ENCODE measurements at regions not wholly inside any gene's neighbourhood (a gene's known extent, or its start where the extent isn't known, plus 50 kb on each side); places are given as distances from the start of the nearest gene placed in this dataset.
A peak's percentile ranks its signal among the peaks of the same experiment; 100 is the strongest.
"Not testable (repeated sequence)": the region's sequence is repeated elsewhere in the genome, so short reads cannot be mapped to it uniquely, and the experiment has no call there.

DNA sequence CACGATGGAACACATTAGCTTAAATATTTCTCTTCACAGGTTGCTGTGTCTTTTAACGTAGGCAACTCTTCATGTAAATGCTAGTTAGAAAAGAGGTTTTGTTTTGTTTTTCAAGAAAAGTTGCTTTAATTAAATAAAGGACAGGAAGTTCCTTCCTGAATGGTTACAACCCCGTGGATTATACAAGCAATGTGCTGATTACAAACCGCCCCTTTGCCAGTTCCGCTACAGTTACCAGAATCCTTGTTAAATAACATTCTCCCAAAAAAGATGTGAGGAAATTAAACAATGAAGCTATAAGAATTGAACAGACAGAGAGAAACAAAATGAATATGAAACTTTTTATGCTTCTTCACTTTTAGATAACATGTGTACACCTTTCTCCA lies 75.1 kb downstream of the LYZL2 start:
- Mint-ChIP-seq H3K4me1 (peaks cover 30% of the 10 kb centered on the region), H3K9me3 (no peaks in the 10 kb centered on the region), H3K4me3 (peak overlapping the region; percentile 40), H3K27me3 (ENCODE audit: low read depth) (no peaks in the 10 kb centered on the region), H3K27ac (peak overlapping the region; percentile 28), H3K36me3 (no peaks in the 10 kb centered on the region)
- TF ChIP-seq, protein P1, sequence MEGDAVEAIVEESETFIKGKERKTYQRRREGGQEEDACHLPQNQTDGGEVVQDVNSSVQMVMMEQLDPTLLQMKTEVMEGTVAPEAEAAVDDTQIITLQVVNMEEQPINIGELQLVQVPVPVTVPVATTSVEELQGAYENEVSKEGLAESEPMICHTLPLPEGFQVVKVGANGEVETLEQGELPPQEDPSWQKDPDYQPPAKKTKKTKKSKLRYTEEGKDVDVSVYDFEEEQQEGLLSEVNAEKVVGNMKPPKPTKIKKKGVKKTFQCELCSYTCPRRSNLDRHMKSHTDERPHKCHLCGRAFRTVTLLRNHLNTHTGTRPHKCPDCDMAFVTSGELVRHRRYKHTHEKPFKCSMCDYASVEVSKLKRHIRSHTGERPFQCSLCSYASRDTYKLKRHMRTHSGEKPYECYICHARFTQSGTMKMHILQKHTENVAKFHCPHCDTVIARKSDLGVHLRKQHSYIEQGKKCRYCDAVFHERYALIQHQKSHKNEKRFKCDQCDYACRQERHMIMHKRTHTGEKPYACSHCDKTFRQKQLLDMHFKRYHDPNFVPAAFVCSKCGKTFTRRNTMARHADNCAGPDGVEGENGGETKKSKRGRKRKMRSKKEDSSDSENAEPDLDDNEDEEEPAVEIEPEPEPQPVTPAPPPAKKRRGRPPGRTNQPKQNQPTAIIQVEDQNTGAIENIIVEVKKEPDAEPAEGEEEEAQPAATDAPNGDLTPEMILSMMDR (IDR thresholded peaks at IDR 0.05; ENCODE audit: unreplicated experiment) = no peak
- no peak for DNase-seq (ENCODE audit: low spot score in 2 of 2, unreplicated experiment in 2 of 2)

DNA sequence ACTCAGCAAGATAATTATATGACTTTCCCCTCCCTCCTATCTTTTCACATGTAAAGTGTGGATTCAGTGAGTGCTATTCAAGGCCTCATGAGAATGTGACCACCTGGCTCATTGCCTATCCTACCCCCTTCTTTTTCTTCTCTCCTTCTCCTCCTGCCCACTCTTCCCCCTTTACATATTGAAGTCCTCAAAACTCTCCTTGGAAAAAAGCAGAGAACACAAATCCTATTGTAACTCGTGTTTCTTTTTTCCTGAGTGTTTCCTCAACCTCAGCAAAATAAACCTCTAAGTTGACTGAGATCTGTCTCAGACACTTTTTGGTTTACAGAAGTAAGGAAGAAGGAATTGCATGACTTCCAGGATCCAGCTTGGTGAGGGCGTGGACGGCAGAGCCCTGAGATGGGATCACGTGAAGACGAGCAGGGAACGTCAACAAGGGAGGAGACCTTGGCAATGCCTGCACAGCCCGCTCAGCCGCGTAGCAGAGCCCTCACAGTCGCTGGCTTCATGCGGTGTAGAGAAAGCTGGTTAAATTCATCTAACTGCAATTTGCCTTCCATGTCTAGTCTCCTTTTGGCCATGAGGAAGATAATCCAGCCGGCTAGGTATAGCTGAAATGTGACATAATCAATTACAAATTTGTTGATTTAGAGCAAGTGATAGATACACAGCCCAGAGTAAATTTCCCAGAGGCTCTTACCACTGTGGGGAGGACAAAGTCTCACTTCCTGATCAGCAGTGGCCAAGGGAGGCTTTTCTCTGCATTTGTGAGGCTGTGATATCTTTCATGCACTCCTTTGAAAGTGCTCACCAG lies 75.7 kb downstream of the LYZL2 start:
- H3K4me3 Mint-ChIP-seq = peak overlapping the region; percentile 40
- no peaks in the 10 kb centered on the region for H3K9me3 Mint-ChIP-seq
- TF ChIP-seq, protein P1 (IDR thresholded peaks at IDR 0.05; ENCODE audit: unreplicated experiment) = no peak
- peak overlapping the region; percentile 14 for H3K27ac Mint-ChIP-seq
- H3K36me3 Mint-ChIP-seq = no peaks in the 10 kb centered on the region
- H3K4me1 Mint-ChIP-seq = peaks cover 30% of the 10 kb centered on the region
- no peaks in the 10 kb centered on the region for H3K27me3 Mint-ChIP-seq (ENCODE audit: low read depth)
- DNase-seq (ENCODE audit: low spot score in 2 of 2, unreplicated experiment in 2 of 2) = no peak

DNA sequence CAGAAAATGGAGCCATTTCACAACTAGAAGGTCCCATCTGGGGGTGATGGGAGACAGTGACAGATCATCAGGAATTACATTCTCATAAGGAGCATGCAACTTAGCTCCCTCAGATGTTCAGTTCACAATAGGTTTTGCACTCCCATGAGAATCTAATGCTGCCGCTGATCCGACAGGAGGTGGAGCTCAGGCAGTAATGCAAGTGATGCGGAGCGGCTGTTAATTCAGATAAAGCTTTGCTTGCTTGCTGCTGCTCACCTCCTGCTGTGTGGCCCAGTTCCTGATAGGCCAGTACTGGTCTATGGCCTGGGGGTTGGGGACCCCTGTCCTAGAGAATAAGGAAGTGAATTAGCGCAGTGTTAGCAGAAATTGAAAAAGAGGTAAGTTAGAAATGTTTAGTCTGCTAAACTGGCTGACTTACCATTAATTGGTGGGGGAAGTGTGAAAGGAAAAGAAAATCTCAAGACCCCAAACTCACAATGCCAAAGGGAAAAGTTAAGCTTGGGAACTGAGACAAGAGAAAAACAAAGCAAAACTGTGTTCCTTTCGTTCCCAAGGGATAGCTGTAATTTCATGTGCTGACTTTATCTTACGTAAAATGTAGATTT lies 76.4 kb downstream of the LYZL2 start:
- no peaks in the 10 kb centered on the region for H3K27me3 Mint-ChIP-seq (ENCODE audit: low read depth)
- H3K9me3 Mint-ChIP-seq = no peaks in the 10 kb centered on the region
- H3K27ac Mint-ChIP-seq = no peak overlapping the region
- H3K4me3 Mint-ChIP-seq = no peak overlapping the region
- no peaks in the 10 kb centered on the region for H3K36me3 Mint-ChIP-seq
- TF ChIP-seq, protein P1 (IDR thresholded peaks at IDR 0.05; ENCODE audit: unreplicated experiment) = no peak
- H3K4me1 Mint-ChIP-seq = peaks cover 27% of the 10 kb centered on the region
- DNase-seq (ENCODE audit: low spot score in 2 of 2, unreplicated experiment in 2 of 2) = no peak

DNA sequence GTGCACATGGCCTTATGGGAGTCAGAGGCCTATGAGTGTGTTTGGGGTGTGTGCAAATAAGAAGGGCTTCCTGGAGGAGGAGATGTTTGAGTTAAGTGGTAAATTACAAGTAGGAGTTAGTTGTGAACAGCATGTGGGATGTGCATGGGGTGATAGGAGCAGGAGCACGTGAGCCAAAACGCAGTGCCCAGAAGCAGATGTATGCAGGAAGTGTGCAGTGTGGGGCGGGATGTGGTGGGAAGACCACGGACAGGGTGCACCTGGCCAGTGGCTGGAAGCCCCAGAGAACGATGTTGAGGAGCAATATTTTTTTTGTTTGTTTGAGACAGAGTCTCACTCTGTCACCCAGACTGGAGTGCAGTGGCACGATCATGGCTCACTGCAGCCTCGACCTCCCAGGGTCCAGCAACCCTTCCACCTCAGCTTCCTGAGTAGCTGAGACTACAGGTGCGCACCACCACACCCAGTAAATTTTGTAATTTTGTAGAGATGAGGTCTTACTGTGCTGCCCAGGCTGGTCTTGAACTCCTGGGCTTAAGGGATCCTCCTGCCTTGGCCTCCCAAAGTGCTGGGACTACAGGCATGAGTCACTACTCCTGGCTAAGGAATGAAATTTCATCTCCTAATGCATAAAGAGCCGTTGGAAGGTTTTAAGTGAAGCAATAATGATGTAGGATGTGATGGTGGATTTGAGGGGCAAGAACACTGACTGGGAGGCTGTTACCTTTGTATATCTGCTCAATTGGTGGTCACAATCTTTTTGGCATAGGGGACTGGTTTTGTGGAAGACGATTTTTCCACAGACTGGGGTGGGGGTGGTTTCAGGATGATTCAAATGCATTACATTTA lies 78.4 kb downstream of the LYZL2 start:
- peaks cover 24% of the 10 kb centered on the region for H3K4me1 Mint-ChIP-seq
- no peak overlapping the region for H3K4me3 Mint-ChIP-seq
- no peaks in the 10 kb centered on the region for H3K36me3 Mint-ChIP-seq
- DNase-seq (ENCODE audit: low spot score in 2 of 2, unreplicated experiment in 2 of 2) = no peak
- no peaks in the 10 kb centered on the region for H3K9me3 Mint-ChIP-seq
- H3K27me3 Mint-ChIP-seq (ENCODE audit: low read depth) = no peaks in the 10 kb centered on the region
- TF ChIP-seq, protein P1 (IDR thresholded peaks at IDR 0.05; ENCODE audit: unreplicated experiment) = no peak
- H3K27ac Mint-ChIP-seq = no peak overlapping the region

DNA sequence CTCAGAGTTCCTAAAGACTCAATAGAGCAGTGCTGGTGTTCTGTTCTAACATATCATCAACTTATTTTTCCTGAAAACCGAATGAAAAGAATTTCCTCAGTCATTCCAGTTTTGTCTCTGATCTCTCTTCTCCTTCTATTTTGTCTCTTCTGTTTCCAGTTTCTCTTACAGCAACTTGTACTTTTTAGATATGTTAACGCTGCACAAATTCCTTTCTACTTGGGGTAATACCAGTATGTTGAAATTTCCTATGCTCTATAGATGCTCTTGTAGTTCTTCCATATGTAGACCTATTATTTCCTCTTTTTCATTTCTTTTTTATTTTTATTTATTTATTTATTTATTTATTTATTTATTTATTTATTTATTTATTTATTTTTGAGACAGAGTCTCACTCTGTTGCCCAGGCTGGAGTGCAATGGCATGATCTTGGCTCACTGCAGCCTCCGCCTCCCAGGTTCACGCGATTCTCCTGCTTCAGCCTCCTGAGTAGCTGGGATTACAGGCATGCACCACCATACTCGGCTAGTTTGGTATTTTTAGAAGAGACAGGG lies 80.3 kb downstream of the LYZL2 start:
- peaks cover 16% of the 10 kb centered on the region for H3K4me1 Mint-ChIP-seq
- not testable (repeated sequence) for H3K9me3 Mint-ChIP-seq; H3K4me3 Mint-ChIP-seq; DNase-seq (ENCODE audit: low spot score in 2 of 2, unreplicated experiment in 2 of 2); H3K36me3 Mint-ChIP-seq; H3K27ac Mint-ChIP-seq; H3K27me3 Mint-ChIP-seq (ENCODE audit: low read depth)

Data from mesothelial cell of epicardium (in vitro differentiated cells).